K562 (cell line): ENCODE measurements at regions not wholly inside any gene's neighbourhood (a gene's known extent, or its start where the extent isn't known, plus 50 kb on each side); places are given as distances from the start of the nearest gene placed in this dataset.

Experiments used
- ATAC-seq: fragments of 200-7000 bp; cut with Tn5 transposase; 3 replicates; pipeline ENCODE4 v1.9.1; 2020; ENCODE audit warnings: moderate library complexity
- BruUV-seq: library from RNA; stranded (reverse); fragments of 400-500 nt; replicated peaks from 2 replicates; lab custom pipeline; 2021; lab: Mats Ljungman, UMichigan
- CTCF ChIA-PET: fragments of 300-600 bp; formaldehyde crosslinking; extraction: SDS; loops from one replicate; lab custom pipeline; 2021; ENCODE audit warnings: low intra/inter-chr PET ratio; lab: Yijun Ruan, JAX
- POLR2A ChIA-PET: fragments of 300-600, 350-650 bp; sonication (Branson Sonifier 250); formaldehyde crosslinking; extraction: SDS; loops from one replicate; lab custom pipeline; 2021; ENCODE audit warnings: antibody characterized with exemption, inconsistent platforms; lab: Yijun Ruan, JAX
- DNase-seq, 4 experiments: peaks; one replicate each; pipeline versions ENCODE4 v3.0.0 to v3.0.0-alpha.2; 2011 to 2018; ENCODE audit warnings: low spot score in 3 of 4, mixed read lengths in 3 of 4; ENCODE audit errors: extremely low read depth in 1 of 4
- FAIRE-seq: peaks from 2 replicates; lab custom pipeline; 2011; peaks lifted over from hg19 to GRCh38; lab: Jason Lieb, UNC
- H2AFZ ChIP-seq: 2 replicates; pipeline ENCODE4 v1.6.0; 2011; ENCODE audit warnings: low read depth, low read length, control low read depth, inconsistent platforms
- H3K27ac ChIP-seq: fragments of 200-600 bp; 3 replicates; pipeline ENCODE4 v1.8.0; 2011; ENCODE audit warnings: low read depth, mild to moderate bottlenecking, control low read depth, inconsistent platforms, low read length, moderate library complexity, mixed read lengths; ENCODE audit errors: extremely low read depth
- H3K27me3 ChIP-seq, 2 experiments: fragments of 300-600 bp in 1 of 2; 2 replicates in 1 of 2; 3 replicates in 1 of 2; pipeline versions ENCODE4 v1.6.0 to v1.8.0; 2011; ENCODE audit warnings: inconsistent platforms in 2 of 2, low read length in 2 of 2, mild to moderate bottlenecking in 1 of 2, mixed read lengths in 1 of 2, moderate library complexity in 1 of 2; ENCODE audit not compliant: control insufficient read depth in 2 of 2, insufficient read depth in 2 of 2
- H3K36me3 ChIP-seq: fragments of 300-600 bp; 3 replicates; pipeline ENCODE4 v1.8.0; 2011; ENCODE audit warnings: mild to moderate bottlenecking, low read length, inconsistent platforms; ENCODE audit not compliant: control insufficient read depth, insufficient read depth
- H3K4me1 ChIP-seq, 2 experiments: fragments of 200-600 bp in 1 of 2; replicated peaks in 1 of 2; 2 replicates in 1 of 2; 3 replicates in 1 of 2; pipeline versions ENCODE4 v1.5.1 to v1.8.0; 2011; ENCODE audit warnings: inconsistent platforms in 2 of 2, low read length in 2 of 2, mild to moderate bottlenecking in 1 of 2, mixed read lengths in 1 of 2, moderate library complexity in 1 of 2; ENCODE audit not compliant: control insufficient read depth in 2 of 2, insufficient read depth in 2 of 2
- H3K4me2 ChIP-seq: 2 replicates; pipeline ENCODE4 v1.6.1; 2011; ENCODE audit warnings: low read length, control low read depth, inconsistent platforms, mixed read lengths; ENCODE audit not compliant: insufficient read depth
- H3K4me3 ChIP-seq: fragments of 200-600 bp; sonication (generic), shearing (Covaris generic); 2 replicates; pipeline ENCODE4 v1.5.1; 2016; ENCODE audit warnings: control low read depth, inconsistent platforms
- H3K79me2 ChIP-seq: fragments of 200-600 bp; 3 replicates; pipeline ENCODE4 v1.8.0; 2011; ENCODE audit warnings: low read length, inconsistent platforms; ENCODE audit not compliant: control insufficient read depth, insufficient read depth
- H3K9ac ChIP-seq, 2 experiments: 2 replicates each; pipeline versions ENCODE4 v1.6.0 to v1.6.1; 2011; ENCODE audit warnings: low read depth in 2 of 2, low read length in 2 of 2, control low read depth in 1 of 2, inconsistent platforms in 1 of 2, mild to moderate bottlenecking in 1 of 2, mixed read lengths in 1 of 2; ENCODE audit not compliant: insufficient read depth in 1 of 2
- H3K9me1 ChIP-seq: one replicate; pipeline ENCODE4 v1.6.0; 2011; ENCODE audit warnings: inconsistent platforms, mild to moderate bottlenecking, low read length, moderate library complexity; ENCODE audit not compliant: control insufficient read depth, insufficient read depth
- H3K9me3 ChIP-seq: replicated peaks from 2 replicates; pipeline ENCODE4 v1.5.1; 2011; ENCODE audit warnings: low read depth, low read length, inconsistent platforms; ENCODE audit not compliant: control insufficient read depth, insufficient read depth
- H4K20me1 ChIP-seq: replicated peaks from 2 replicates; pipeline ENCODE4 v1.6.1; 2011; ENCODE audit warnings: low read length, inconsistent platforms, mixed read lengths; ENCODE audit not compliant: control insufficient read depth, insufficient read depth
- AFF4 ChIP-seq: sonication (generic); formaldehyde crosslinking; IDR thresholded peaks from 2 replicates; pipeline ENCODE4 v1.8.0; 2023; ENCODE audit warnings: mild to moderate bottlenecking, missing genetic modification reagents
- COPS2 ChIP-seq: fragments of 450-650 bp; conservative IDR thresholded peaks from 2 replicates; pipeline ENCODE4 v1.6.1; 2016; ENCODE audit warnings: mild to moderate bottlenecking, moderate library complexity
- FOXP1 ChIP-seq: sonication (generic); formaldehyde crosslinking; IDR thresholded peaks from 2 replicates; pipeline ENCODE4 v1.8.0; 2022; ENCODE audit warnings: mild to moderate bottlenecking, missing genetic modification reagents
- GTF2E2 ChIP-seq: fragments of 200-800 bp; sonication (Bioruptor generic); IDR thresholded peaks from 2 replicates; pipeline ENCODE4 v1.6.1; 2016; ENCODE audit warnings: missing genetic modification characterization, missing compliant biosample characterization
- IRF2 ChIP-seq: sonication (generic); formaldehyde crosslinking; IDR thresholded peaks from 2 replicates; pipeline ENCODE4 v1.8.1; 2022; ENCODE audit warnings: mild to moderate bottlenecking, missing genetic modification reagents
- KHSRP ChIP-seq: fragments of 450-650 bp; IDR thresholded peaks from 2 replicates; pipeline ENCODE4 v1.6.1; 2017
- NR0B1 ChIP-seq: fragments of 450-650 bp; IDR thresholded peaks from one replicate; pipeline ENCODE4 v1.6.1; 2018; ENCODE audit warnings: mild to moderate bottlenecking, moderate library complexity; ENCODE audit not compliant: partially characterized antibody
- ZNF174 ChIP-seq: fragments of 250-450 bp; sonication (Bioruptor Pico); IDR thresholded peaks from 2 replicates; pipeline ENCODE4 v1.4.0; 2020; ENCODE audit warnings: mild to moderate bottlenecking
- ZNF224 ChIP-seq: sonication (generic); formaldehyde crosslinking; IDR thresholded peaks from 2 replicates; pipeline ENCODE4 v1.8.0; 2022; ENCODE audit warnings: mild to moderate bottlenecking, missing genetic modification reagents
- ZNF311 ChIP-seq: fragments of 250-450 bp; sonication (Bioruptor Pico); IDR thresholded peaks from 2 replicates; pipeline ENCODE4 v1.4.0; 2020; ENCODE audit warnings: mild to moderate bottlenecking, moderate library complexity
- ZNF740 ChIP-seq, 3 experiments: fragments of 200-800 bp in 1 of 3; sonication (Bioruptor generic) in 1 of 3; sonication (generic) in 1 of 3; formaldehyde crosslinking in 1 of 3; IDR thresholded peaks; 2 replicates each; pipeline versions ENCODE4 v1.6.1 to v1.8.0; 2016 to 2022; ENCODE audit warnings: mild to moderate bottlenecking in 2 of 3, missing compliant biosample characterization in 2 of 3, missing genetic modification characterization in 2 of 3, missing genetic modification reagents in 1 of 3
- WGBS: fragments of 100-300 bp; shearing (Covaris generic); methylation state at CpG from one replicate; pipeline ENCODE4 v1.1.6; 2016; ENCODE audit warnings: low coverage, mixed read lengths; ENCODE audit not compliant: insufficient coverage; ENCODE audit errors: missing lambda C conversion rate; 5-methylcytosine and 5-hydroxymethylcytosine counted together
- in situ Hi-C: fragments of 300-500 bp; cut with MboI; formaldehyde crosslinking; loops from 4 replicates; pipeline ENCODE4 v1.15.0; 2018; ENCODE audit warnings: inconsistent platforms, mixed read lengths
- intact Hi-C: fragments of 100-400 bp; cut with micrococcal nuclease; formaldehyde crosslinking; loops from 2 replicates; pipeline ENCODE4 v1.14.2; 2022

GRCh38 chr10:2351566-2351965 is 614.2 kb upstream of the ADARB2 start:
- Histone ChIP-seq H3K27me3 (0 out of 5 replicates have a peak, but pooled peaks cover 0 to 5% of the 10 kb centered on the region in 2 experiments), H4K20me1 (no peaks in the 10 kb centered on the region), H3K9me1 (no peaks in the 10 kb centered on the region), H3K9me3 (no peaks in the 10 kb centered on the region), H3K79me2 (no peaks in the 10 kb centered on the region), H3K4me2 (no peak overlapping the region), H3K27ac (no peak overlapping the region), H3K4me3 (no peak overlapping the region), H2AFZ (no peak overlapping the region), H3K36me3 (no peaks in the 10 kb centered on the region), H3K9ac (no peak overlapping the region), H3K4me1 (no peaks in the 10 kb centered on the region)
- ChIA-PET CTCF (no interaction called here), POLR2A (no interaction called here)
- DNase-seq, result no peak
- intact Hi-C loops, result no loop called here
- BruUV-seq, result no TSS peak
- no peak for ATAC-seq
- TF ChIP-seq NR0B1, result no peak
- in situ Hi-C loops, result no loop called here
- 2% methylated on average over 15 of the region's 16 CpGs for WGBS
- no peak for FAIRE-seq

- Histone ChIP-seq H3K4me2 (no peak overlapping the region), H3K27ac (no peak overlapping the region), H3K9ac (no peak overlapping the region), H3K79me2 (no peaks in the 10 kb centered on the region), H3K9me3 (no peaks in the 10 kb centered on the region), H2AFZ (no peak overlapping the region), H3K36me3 (no peaks in the 10 kb centered on the region), H3K4me3 (no peak overlapping the region), H3K4me1 (no peaks in the 10 kb centered on the region), H4K20me1 (no peaks in the 10 kb centered on the region), H3K27me3 (no peaks in the 10 kb centered on the region), H3K9me1 (no peaks in the 10 kb centered on the region)
- no peak for DNase-seq
- ATAC-seq, result no peak
- ChIA-PET POLR2A (no interaction called here), CTCF (no interaction called here)
- in situ Hi-C loops, result no loop called here
- 2% methylated on average over 3 of the region's 3 CpGs for WGBS
- BruUV-seq, result no TSS peak
- FAIRE-seq, result no peak
- intact Hi-C loops, result no loop called here
- TF ChIP-seq ZNF740 (CRISPR knock-in tag; IDR thresholded peaks at IDR 0.05), result no peak
- no peak for TF ChIP-seq ZNF740 (tag; IDR thresholded peaks at IDR 0.05)
- TF ChIP-seq GTF2E2, result no peak
- TF ChIP-seq ZNF174, result no peak
- no peak for TF ChIP-seq KHSRP
- no peak for TF ChIP-seq AFF4 (CRISPR knock-in tag)
- no peak for TF ChIP-seq ZNF224 (CRISPR knock-in tag)
- TF ChIP-seq IRF2 (CRISPR knock-in tag), result no peak
- no peak for TF ChIP-seq ZNF311 (CRISPR knock-in tag)
- no peak for TF ChIP-seq COPS2
- no peak for TF ChIP-seq FOXP1 (CRISPR knock-in tag)
Observed at GRCh38 chr10:2342206-2342605, 604.9 kb upstream of the ADARB2 start.
